ENCODE measurements at regions not wholly inside any gene's neighbourhood (a gene's known extent, or its start where the extent isn't known, plus 50 kb on each side); places are given as distances from the start of the nearest gene placed in this dataset.
A peak's percentile ranks its signal among the peaks of the same experiment; 100 is the strongest.

- peaks cover 13% of the 10 kb centered on the region in 2 donors for H3K4me1 ChIP-seq (replicated peaks in 1 of 2)
- no peak overlapping the region for H3K4me3 ChIP-seq
- in situ Hi-C loops (cut with MboI; ENCODE audit: low pct_unique_long_range_greater_than_20kb in 2 of 9, low sequenced_read_pairs in 9 of 9, unreplicated experiment in 9 of 9) = no loop called here
- peak in 2 of 8 experiments; percentile 71 to 85 for ATAC-seq (replicated peaks in 6 of 8)
- H3K27ac ChIP-seq = no peak overlapping the region
- 20 to 100% (median 79%) methylated on average over 1 to 4 of the region's 4 CpGs for WGBS, 10 experiments
These were observed 161.7 kb downstream of the C7orf25 start for GRCh38 chr7:42750172-42750571.

DNA sequence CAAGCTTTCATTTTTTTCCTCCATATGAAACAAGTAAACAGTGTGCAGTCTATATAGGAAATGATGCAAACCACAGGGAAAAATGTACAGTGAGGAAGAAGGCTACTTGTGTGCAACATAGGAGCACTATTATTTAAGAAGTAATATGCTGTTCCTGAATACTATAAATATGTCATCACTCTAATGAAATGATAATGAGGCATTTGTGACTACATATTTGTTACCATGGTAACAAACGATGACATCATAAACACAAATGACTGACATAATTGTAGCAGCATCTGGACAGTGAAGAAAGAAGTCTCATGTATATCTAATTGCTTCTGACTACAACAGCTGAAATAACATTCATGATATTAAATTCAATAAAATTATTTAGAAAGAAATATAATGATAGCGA lies 164.8 kb downstream of the C7orf25 start:
- H3K4me1 ChIP-seq (replicated peaks in 1 of 2) = peaks cover 8 to 9% of the 10 kb centered on the region in 2 donors
- no peak overlapping the region for H3K4me3 ChIP-seq
- no peak overlapping the region for H3K27ac ChIP-seq
- ATAC-seq (replicated peaks in 6 of 8) = peak in 7 of 8 experiments; percentile 28 to 72 (median 59)
- in situ Hi-C loops (cut with MboI; ENCODE audit: low pct_unique_long_range_greater_than_20kb in 2 of 9, low sequenced_read_pairs in 9 of 9, unreplicated experiment in 9 of 9) = no loop called here
- 48 to 100% (median 85%) methylated on average over 1 to 2 of the region's 2 CpGs for WGBS, 10 experiments

GRCh38 chr7:42746214-42746613 lies 165.7 kb downstream of the C7orf25 start:
- peak in 5 of 8 experiments; percentile 77 to 87 (median 84) for ATAC-seq (replicated peaks in 6 of 8)
- in situ Hi-C loops (cut with MboI; ENCODE audit: low pct_unique_long_range_greater_than_20kb in 2 of 9, low sequenced_read_pairs in 9 of 9, unreplicated experiment in 9 of 9) = no loop called here
- Histone ChIP-seq H3K4me1 (replicated peaks in 1 of 2) (peaks cover 8 to 9% of the 10 kb centered on the region in 2 donors), H3K27ac (no peak overlapping the region), H3K4me3 (no peak overlapping the region)
- 0 to 80% (median 33%) methylated on average over 1 to 2 of the region's 2 CpGs; no CpG with 5 or more reads in 4 of the 10 experiments for WGBS, 10 experiments

DNA sequence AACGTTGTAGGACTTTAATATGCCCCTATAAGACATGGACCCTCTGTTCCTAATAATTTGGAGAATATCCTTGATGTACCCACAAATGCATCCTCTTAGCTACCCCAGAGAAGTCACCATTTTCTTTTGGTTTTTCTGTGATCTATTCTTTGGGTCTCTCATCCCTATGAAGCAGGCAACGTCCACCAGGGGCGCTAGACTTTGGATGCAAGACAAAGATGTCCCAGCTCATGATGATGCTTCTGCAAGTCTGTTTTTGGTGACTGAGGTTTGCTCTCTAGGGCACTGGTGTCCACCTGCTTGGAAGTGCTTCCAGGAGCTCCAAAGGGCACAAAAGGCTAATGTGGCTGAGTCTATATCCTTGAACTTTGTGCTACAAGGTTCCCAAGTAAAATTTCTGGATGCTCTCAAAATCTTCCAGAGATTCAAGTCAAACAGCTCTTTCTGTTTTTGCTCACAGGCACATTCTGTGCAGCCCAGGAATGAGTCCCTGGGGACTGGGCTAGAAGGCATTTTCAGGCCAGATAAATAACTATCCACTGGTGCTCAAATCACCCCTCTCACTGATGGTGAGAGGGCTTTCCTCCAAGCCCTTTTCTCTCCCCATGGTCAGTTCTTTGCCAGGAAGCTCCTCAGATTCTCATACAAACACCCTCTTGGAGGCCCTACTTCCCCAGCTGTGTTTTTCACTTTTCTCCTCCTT lies 166.4 kb downstream of the C7orf25 start:
- no peak overlapping the region for H3K27ac ChIP-seq
- WGBS, 10 experiments = 48 to 83% (median 71%) methylated on average over 1 to 3 of the region's 3 CpGs; no CpG with 5 or more reads in 4 of the 10 experiments
- in situ Hi-C loops (cut with MboI; ENCODE audit: low pct_unique_long_range_greater_than_20kb in 2 of 9, low sequenced_read_pairs in 9 of 9, unreplicated experiment in 9 of 9) = no loop called here
- peak in 5 of 8 experiments; percentile 11 to 54 (median 49) for ATAC-seq (replicated peaks in 6 of 8)
- H3K4me3 ChIP-seq = no peak overlapping the region
- H3K4me1 ChIP-seq (replicated peaks in 1 of 2) = peaks cover 8 to 9% of the 10 kb centered on the region in 2 donors

- H3K4me1 ChIP-seq (replicated peaks in 1 of 2) = peaks cover 8 to 9% of the 10 kb centered on the region in 2 donors
- WGBS, 10 experiments = 51 to 93% (median 79%) methylated on average over 2 to 3 of the region's 3 CpGs; no CpG with 5 or more reads in 1 of the 10 experiments
- in situ Hi-C loops (cut with MboI; ENCODE audit: low pct_unique_long_range_greater_than_20kb in 2 of 9, low sequenced_read_pairs in 9 of 9, unreplicated experiment in 9 of 9) = no loop called here
- no peak overlapping the region for H3K4me3 ChIP-seq
- no peak for ATAC-seq (replicated peaks in 6 of 8)
- H3K27ac ChIP-seq = no peak overlapping the region
These were observed 167.1 kb downstream of the C7orf25 start for GRCh38 chr7:42744746-42745145.

DNA sequence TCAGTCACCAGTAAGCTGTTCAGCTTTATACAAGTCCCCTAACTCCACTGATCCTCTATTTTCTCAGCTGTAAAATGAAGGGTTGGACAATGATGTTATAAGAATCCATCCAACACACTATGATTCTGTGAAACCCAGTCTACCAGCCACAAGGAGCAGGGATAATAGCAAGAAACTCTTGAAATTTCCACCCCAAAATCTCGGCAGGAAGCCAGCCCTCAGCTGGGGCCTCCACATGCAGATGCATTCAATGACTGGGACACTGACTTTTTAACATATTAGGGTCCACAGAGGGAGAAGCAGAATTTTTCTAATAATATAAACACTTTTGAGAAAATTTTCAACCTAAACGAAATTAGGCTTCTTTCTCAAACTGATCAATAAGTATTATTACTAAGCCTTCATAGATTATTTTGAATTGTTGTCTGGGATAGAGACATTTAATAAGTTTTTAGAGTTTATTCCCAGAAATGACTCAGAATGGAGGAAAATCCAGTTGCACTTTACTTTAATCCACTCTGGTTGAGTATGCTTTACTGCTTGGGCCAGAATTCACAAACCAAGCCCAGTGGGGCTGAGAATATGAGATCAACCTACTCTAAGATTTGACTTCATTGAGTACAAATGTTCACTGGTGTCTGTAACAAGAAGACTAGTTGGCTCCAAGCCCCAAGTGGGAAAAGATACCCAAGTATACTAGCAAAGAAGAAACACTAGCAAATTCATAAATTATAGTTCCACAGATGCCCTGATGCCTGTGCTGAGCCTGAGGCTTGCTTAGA lies 168.6 kb downstream of the C7orf25 start:
- peak in 1 of 8 experiments; percentile 35 for ATAC-seq (replicated peaks in 6 of 8)
- peaks cover 8 to 9% of the 10 kb centered on the region in 2 donors for H3K4me1 ChIP-seq (replicated peaks in 1 of 2)
- H3K27ac ChIP-seq = no peak overlapping the region
- in situ Hi-C loops (cut with MboI; ENCODE audit: low pct_unique_long_range_greater_than_20kb in 2 of 9, low sequenced_read_pairs in 9 of 9, unreplicated experiment in 9 of 9) = no loop called here
- WGBS, 10 experiments = 15 to 79% (median 63%) methylated on average over 1 to 2 of the region's 2 CpGs; no CpG with 5 or more reads in 3 of the 10 experiments
- no peak overlapping the region for H3K4me3 ChIP-seq

DNA sequence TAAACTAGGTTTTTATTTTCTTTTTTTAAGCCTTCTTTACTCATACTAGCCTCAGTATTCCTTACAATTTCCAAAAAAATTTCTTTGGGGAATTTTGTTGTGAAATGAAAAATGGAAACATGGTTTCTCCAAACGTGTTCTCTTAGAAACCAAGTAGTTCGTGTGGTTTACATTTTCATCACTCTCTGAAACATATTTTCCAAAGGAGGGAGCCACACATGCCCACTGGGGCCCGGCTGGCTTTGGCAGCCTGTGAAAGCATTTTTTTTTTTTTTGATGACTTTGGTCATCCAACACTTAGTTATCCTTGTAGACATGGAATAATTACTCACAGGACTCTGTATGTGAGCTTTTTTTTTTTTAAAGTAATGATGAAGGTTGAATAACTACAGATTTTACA lies 169.6 kb downstream of the C7orf25 start:
- H3K27ac ChIP-seq = no peak overlapping the region
- WGBS, 10 experiments = 17 to 74% (median 49%) methylated on average over 2 to 3 of the region's 3 CpGs
- ATAC-seq (replicated peaks in 6 of 8) = no peak
- H3K4me3 ChIP-seq = no peak overlapping the region
- in situ Hi-C loops (cut with MboI; ENCODE audit: low pct_unique_long_range_greater_than_20kb in 2 of 9, low sequenced_read_pairs in 9 of 9, unreplicated experiment in 9 of 9) = no loop called here
- peaks cover 8 to 9% of the 10 kb centered on the region in 2 donors for H3K4me1 ChIP-seq (replicated peaks in 1 of 2)

DNA sequence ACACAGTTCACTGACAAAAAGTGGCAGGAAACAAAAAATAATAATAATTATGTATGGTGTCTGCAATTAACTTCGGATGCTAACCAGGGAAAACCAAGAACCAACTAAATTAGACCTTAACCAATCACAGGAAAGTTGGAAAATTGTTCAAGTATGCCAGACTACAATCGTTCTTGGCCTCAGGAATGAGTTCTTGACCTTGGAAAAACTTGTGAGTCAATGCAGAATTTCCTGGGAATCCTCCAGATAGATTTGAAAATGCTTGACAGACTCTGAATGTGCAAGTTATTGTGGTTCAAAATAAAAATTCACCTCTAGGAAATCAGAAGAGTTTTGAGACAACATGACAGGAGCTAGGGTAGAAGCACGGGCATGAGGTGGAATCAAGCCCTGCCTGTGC lies 171.5 kb downstream of the C7orf25 start:
- H3K27ac ChIP-seq = no peak overlapping the region
- H3K4me3 ChIP-seq = no peak overlapping the region
- WGBS, 10 experiments = 10 to 88% (median 57%) methylated on average over 1 to 3 of the region's 3 CpGs
- in situ Hi-C loops (cut with MboI; ENCODE audit: low pct_unique_long_range_greater_than_20kb in 2 of 9, low sequenced_read_pairs in 9 of 9, unreplicated experiment in 9 of 9) = no loop called here
- H3K4me1 ChIP-seq (replicated peaks in 1 of 2) = no peaks in the 10 kb centered on the region
- ATAC-seq (replicated peaks in 6 of 8) = no peak

DNA sequence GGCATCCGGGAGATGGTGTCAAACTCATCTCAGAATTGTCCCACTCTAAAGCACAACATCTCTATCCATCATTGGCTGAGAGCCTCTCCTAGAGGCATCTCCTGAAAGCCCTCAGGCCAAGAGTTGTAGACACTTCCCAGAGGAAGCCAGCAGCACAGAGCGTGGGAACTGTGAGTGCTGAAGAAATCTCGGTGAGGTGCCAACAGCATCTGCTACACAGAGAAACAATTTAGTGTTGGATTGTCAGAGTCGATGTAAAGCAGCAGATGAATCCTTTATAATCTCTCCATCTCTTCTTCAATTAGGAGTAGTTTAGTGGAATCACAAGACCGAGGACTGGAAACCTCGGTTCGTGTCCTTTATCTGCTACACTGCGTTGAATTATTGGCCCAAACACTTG lies 172.2 kb downstream of the C7orf25 start:
- Histone ChIP-seq H3K4me1 (replicated peaks in 1 of 2) (no peaks in the 10 kb centered on the region), H3K4me3 (no peak overlapping the region), H3K27ac (no peak overlapping the region)
- in situ Hi-C loops (cut with MboI; ENCODE audit: low pct_unique_long_range_greater_than_20kb in 2 of 9, low sequenced_read_pairs in 9 of 9, unreplicated experiment in 9 of 9) = no loop called here
- WGBS, 10 experiments = 14 to 100% (median 77%) methylated on average over 1 to 7 of the region's 8 CpGs
- peak in 3 of 8 experiments; percentile 37 to 52 (median 39) for ATAC-seq (replicated peaks in 6 of 8)

DNA sequence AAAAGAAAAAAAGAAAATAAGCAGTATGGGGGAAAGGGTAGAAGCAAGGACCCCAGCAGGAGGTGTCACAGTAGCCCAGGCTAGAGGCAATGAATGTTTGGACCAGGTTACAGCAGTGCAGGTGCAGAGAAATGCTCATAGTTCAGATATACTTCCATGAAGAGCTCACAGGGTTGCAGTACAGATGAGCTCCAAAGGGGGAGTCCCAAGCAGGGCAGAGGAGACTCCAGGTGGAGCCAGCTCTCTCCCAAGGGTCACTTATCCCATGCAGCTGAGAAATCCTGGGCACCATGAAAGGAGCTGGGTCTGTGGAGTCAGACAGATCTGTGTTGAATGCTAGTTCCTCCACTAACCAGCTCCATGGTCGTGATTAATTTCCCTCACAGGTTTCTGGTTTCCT lies 174.9 kb downstream of the C7orf25 start:
- no peak overlapping the region for H3K27ac ChIP-seq
- in situ Hi-C loops (cut with MboI; ENCODE audit: low pct_unique_long_range_greater_than_20kb in 2 of 9, low sequenced_read_pairs in 9 of 9, unreplicated experiment in 9 of 9) = no loop called here
- 80% methylated on average over 1 of the region's 1 CpG; no CpG with 5 or more reads in 9 of the 10 experiments for WGBS, 10 experiments
- no peaks in the 10 kb centered on the region for H3K4me1 ChIP-seq (replicated peaks in 1 of 2)
- H3K4me3 ChIP-seq = no peak overlapping the region
- peak in 3 of 8 experiments; percentile 32 to 79 (median 54) for ATAC-seq (replicated peaks in 6 of 8)

- no peak for ATAC-seq (replicated peaks in 6 of 8)
- Histone ChIP-seq H3K4me3 (no peak overlapping the region), H3K4me1 (replicated peaks in 1 of 2) (no peaks in the 10 kb centered on the region), H3K27ac (no peak overlapping the region)
- in situ Hi-C loops (cut with MboI; ENCODE audit: low pct_unique_long_range_greater_than_20kb in 2 of 9, low sequenced_read_pairs in 9 of 9, unreplicated experiment in 9 of 9) = no loop called here
- WGBS, 10 experiments = 29 to 89% (median 71%) methylated on average over 2 of the region's 2 CpGs; no CpG with 5 or more reads in 1 of the 10 experiments
These were observed 176.8 kb downstream of the C7orf25 start for GRCh38 chr7:42735081-42735480.

DNA sequence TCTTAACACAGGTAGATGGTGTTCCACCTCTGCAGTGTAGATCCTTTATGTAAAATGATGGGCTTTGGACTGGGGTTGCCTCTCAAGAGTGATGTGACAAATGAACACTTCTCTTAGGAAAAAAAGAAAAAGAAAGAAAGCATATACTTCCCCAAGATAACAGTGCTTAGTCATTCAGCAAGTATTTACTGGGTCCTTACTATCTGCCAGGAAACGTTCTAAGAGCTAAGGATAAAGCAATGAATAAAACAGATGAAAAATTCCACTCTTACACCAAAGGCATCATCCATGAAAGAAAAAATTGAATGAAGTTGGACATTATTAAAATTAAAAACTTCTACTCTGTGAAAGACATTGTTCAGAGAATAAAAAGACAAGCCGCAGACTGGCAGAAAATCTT lies 177.3 kb downstream of the C7orf25 start:
- in situ Hi-C loops (cut with MboI; ENCODE audit: low pct_unique_long_range_greater_than_20kb in 2 of 9, low sequenced_read_pairs in 9 of 9, unreplicated experiment in 9 of 9) = no loop called here
- Histone ChIP-seq H3K27ac (no peak overlapping the region), H3K4me3 (no peak overlapping the region), H3K4me1 (replicated peaks in 1 of 2) (no peaks in the 10 kb centered on the region)
- 21 to 92% (median 64%) methylated on average over 1 to 2 of the region's 2 CpGs for WGBS, 10 experiments
- ATAC-seq (replicated peaks in 6 of 8) = peak in 1 of 8 experiments; percentile 23

DNA sequence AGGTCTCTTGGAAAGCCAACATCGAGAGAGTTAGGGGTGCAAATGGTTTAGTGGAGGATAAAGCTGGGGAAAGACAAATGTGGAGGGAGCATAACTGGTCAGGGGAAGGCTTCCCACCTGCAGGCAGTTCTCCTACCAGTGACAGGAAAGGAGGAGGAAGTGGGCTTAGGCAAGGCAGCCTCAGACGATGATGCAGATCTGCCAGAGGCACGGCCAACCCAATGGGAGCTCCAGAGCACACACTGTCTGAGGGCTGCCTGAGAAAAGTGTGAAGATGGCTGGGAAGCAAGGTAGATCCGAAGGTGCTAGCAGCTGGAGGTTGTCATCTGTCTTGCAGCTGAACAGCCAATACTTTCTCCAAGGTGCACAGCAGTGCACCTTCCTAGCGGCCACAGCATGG lies 178.8 kb downstream of the C7orf25 start:
- Histone ChIP-seq H3K4me1 (replicated peaks in 1 of 2) (no peaks in the 10 kb centered on the region), H3K4me3 (no peak overlapping the region), H3K27ac (no peak overlapping the region)
- no peak for ATAC-seq (replicated peaks in 6 of 8)
- in situ Hi-C loops (cut with MboI; ENCODE audit: low pct_unique_long_range_greater_than_20kb in 2 of 9, low sequenced_read_pairs in 9 of 9, unreplicated experiment in 9 of 9) = no loop called here
- 42 to 94% (median 85%) methylated on average over 1 to 4 of the region's 5 CpGs; no CpG with 5 or more reads in 2 of the 10 experiments for whole genome bisulfite sequencing, 10 experiments
